ENCODE measurements at regions not wholly inside any gene's neighbourhood (a gene's known extent, or its start where the extent isn't known, plus 50 kb on each side); places are given as distances from the start of the nearest gene placed in this dataset.

- WGBS, result 68% methylated on average over 3 of the region's 3 CpGs
- intact Hi-C loops (cut with DNase I), result no loop called here
- no peak overlapping the region for H3K27ac ChIP-seq
Observed at GRCh38 chr3:165553371-165553770, 283.9 kb downstream of the BCHE start.

GRCh38 chr3:165549665-165550064 is 287.6 kb downstream of the BCHE start:
- Histone ChIP-seq H3K27ac (no peak overlapping the region), H3K36me3 (no peaks in the 10 kb centered on the region), H3K9me3 (no peaks in the 10 kb centered on the region), H3K4me3 (no peak overlapping the region), H3K27me3 (replicated peaks; ENCODE audit: insufficient read depth) (no peaks in the 10 kb centered on the region), H3K4me1 (replicated peaks) (no peaks in the 10 kb centered on the region)
- no peak for DNase-seq (ENCODE audit: low spot score)
- TF ChIP-seq POLR2AphosphoS5 (IDR thresholded peaks at IDR 0.05), result no peak
- TF ChIP-seq POLR2A (IDR thresholded peaks at IDR 0.05), result no peak
- no peak for TF ChIP-seq CTCF (IDR thresholded peaks at IDR 0.05)
- intact Hi-C loops (cut with DNase I), result no loop called here
- WGBS, result 55% methylated on average over 5 of the region's 5 CpGs

More at GRCh38 chr3:165553371-165553770, 283.9 kb downstream of the BCHE start:
- Histone ChIP-seq H3K27me3 (replicated peaks; ENCODE audit: insufficient read depth) (no peaks in the 10 kb centered on the region), H3K4me1 (replicated peaks) (no peaks in the 10 kb centered on the region), H3K4me3 (no peak overlapping the region), H3K36me3 (no peaks in the 10 kb centered on the region), H3K9me3 (no peaks in the 10 kb centered on the region)
- no peak for DNase-seq (ENCODE audit: low spot score)
- TF ChIP-seq POLR2A (IDR thresholded peaks at IDR 0.05) (no peak), POLR2AphosphoS5 (IDR thresholded peaks at IDR 0.05) (no peak), CTCF (IDR thresholded peaks at IDR 0.05) (no peak)

GRCh38 chr3:165549037-165549436 is 288.2 kb downstream of the BCHE start:
- H3K27me3 ChIP-seq (replicated peaks; ENCODE audit: insufficient read depth), result no peaks in the 10 kb centered on the region
- intact Hi-C loops (cut with DNase I), result no loop called here
- no peak overlapping the region for H3K4me3 ChIP-seq
- no peak overlapping the region for H3K27ac ChIP-seq
- TF ChIP-seq POLR2AphosphoS5 (IDR thresholded peaks at IDR 0.05), result no peak
- no peak for TF ChIP-seq POLR2A (IDR thresholded peaks at IDR 0.05)
- TF ChIP-seq CTCF (IDR thresholded peaks at IDR 0.05), result no peak
- 23% methylated on average over 1 of the region's 1 CpG for WGBS
- H3K36me3 ChIP-seq, result no peaks in the 10 kb centered on the region
- no peaks in the 10 kb centered on the region for H3K4me1 ChIP-seq (replicated peaks)
- H3K9me3 ChIP-seq, result no peaks in the 10 kb centered on the region
- no peak for DNase-seq (ENCODE audit: low spot score)

GRCh38 chr3:165545059-165545458 is 292.2 kb downstream of the BCHE start:
- intact Hi-C loops (cut with DNase I), result no loop called here
- WGBS, result 59% methylated on average over 4 of the region's 4 CpGs
- no peaks in the 10 kb centered on the region for H3K9me3 ChIP-seq
- no peaks in the 10 kb centered on the region for H3K36me3 ChIP-seq
- H3K27ac ChIP-seq, result no peak overlapping the region
- no peak for TF ChIP-seq POLR2AphosphoS5 (IDR thresholded peaks at IDR 0.05)
- no peak for DNase-seq (ENCODE audit: low spot score)
- no peaks in the 10 kb centered on the region for H3K4me1 ChIP-seq (replicated peaks)
- H3K4me3 ChIP-seq, result no peak overlapping the region
- no peaks in the 10 kb centered on the region for H3K27me3 ChIP-seq (replicated peaks; ENCODE audit: insufficient read depth)

- H3K27ac ChIP-seq, result no peak overlapping the region
- TF ChIP-seq POLR2A (IDR thresholded peaks at IDR 0.05), result no peak
- no peak for TF ChIP-seq POLR2AphosphoS5 (IDR thresholded peaks at IDR 0.05)
- no peak for TF ChIP-seq CTCF (IDR thresholded peaks at IDR 0.05)
- H3K9me3 ChIP-seq, result no peaks in the 10 kb centered on the region
- H3K27me3 ChIP-seq (replicated peaks; ENCODE audit: insufficient read depth), result no peaks in the 10 kb centered on the region
- H3K36me3 ChIP-seq, result no peaks in the 10 kb centered on the region
- no peak overlapping the region for H3K4me3 ChIP-seq
- intact Hi-C loops (cut with DNase I), result no loop called here
- no peak for DNase-seq (ENCODE audit: low spot score)
- 80% methylated on average over 7 of the region's 7 CpGs for WGBS
- H3K4me1 ChIP-seq (replicated peaks), result no peaks in the 10 kb centered on the region
Observed at GRCh38 chr3:165544432-165544831, 292.8 kb downstream of the BCHE start.

All from prostate gland (tissue), 2 donors.